H1 (cell line): ENCODE measurements at regions not wholly inside any gene's neighbourhood (a gene's known extent, or its start where the extent isn't known, plus 50 kb on each side); places are given as distances from the start of the nearest gene placed in this dataset.

Source experiments
- CBX5 ChIP-seq: fragments of 300-800, 300-1000 bp; sonication (generic); IDR thresholded peaks from 2 replicates; pipeline ENCODE4 v1.7.1; 2016; ENCODE audit warnings: antibody characterized with exemption, low read length, low read depth
- CEBPB ChIP-seq: IDR thresholded peaks from 2 replicates; pipeline ENCODE4 v1.6.1; 2012; ENCODE audit warnings: low read depth, low read length
- CHD2 ChIP-seq: IDR thresholded peaks from 2 replicates; pipeline ENCODE4 v1.6.1; 2012; ENCODE audit warnings: low read length, improper control_type of control experiment
- EZH2 ChIP-seq: fragments of 200-600 bp; sonication (generic); IDR thresholded peaks from 2 replicates; pipeline ENCODE4 v1.7.1; 2012; ENCODE audit warnings: low read depth, mild to moderate bottlenecking, moderate library complexity, low read length, inconsistent platforms; ENCODE audit not compliant: severe bottlenecking
- FOSL1 ChIP-seq: IDR thresholded peaks from 2 replicates; pipeline ENCODE4 v1.6.1; 2011; ENCODE audit warnings: mild to moderate bottlenecking, low read depth, low read length, moderate library complexity; ENCODE audit not compliant: insufficient read depth
- GABPA ChIP-seq: IDR thresholded peaks from 2 replicates; pipeline ENCODE4 v1.6.1; 2011; ENCODE audit warnings: mild to moderate bottlenecking, low read length, moderate library complexity, borderline replicate concordance; ENCODE audit not compliant: insufficient read depth
- KDM1A ChIP-seq: fragments of 200-600, 300-600 bp; sonication (generic); IDR thresholded peaks from 2 replicates; pipeline ENCODE4 v1.7.1; 2016; ENCODE audit warnings: mild to moderate bottlenecking, low read length, borderline replicate concordance
- KDM5A ChIP-seq: fragments of 200-600 bp; IDR thresholded peaks from 2 replicates; pipeline ENCODE4 v1.7.1; 2012; ENCODE audit warnings: mild to moderate bottlenecking, low read length, inconsistent platforms, mixed read lengths
- NRF1 ChIP-seq: IDR thresholded peaks from 2 replicates; pipeline ENCODE4 v1.6.1; 2011; ENCODE audit warnings: mild to moderate bottlenecking, low read depth, low read length, improper control_type of control experiment
- POLR2AphosphoS5 ChIP-seq: IDR thresholded peaks from 2 replicates; pipeline ENCODE4 v1.6.1; 2011; ENCODE audit warnings: low read depth, low read length
- SIRT6 ChIP-seq: IDR thresholded peaks from one replicate; pipeline ENCODE4 v1.7.1; 2012; ENCODE audit warnings: low read length, inconsistent platforms
- YY1 ChIP-seq: IDR thresholded peaks from 2 replicates; pipeline ENCODE4 v1.6.1; 2011; ENCODE audit warnings: low read depth, mild to moderate bottlenecking, low read length
- TF ChIP-seq, protein P1 (sequence below), 3 experiments: IDR thresholded peaks; 1 replicate in 2 of 3; 2 replicates in 1 of 3; pipeline versions ENCODE4 v1.5.1 to v1.6.1; 2011; ENCODE audit warnings: low read length in 3 of 3, mild to moderate bottlenecking in 3 of 3, inconsistent platforms in 2 of 3, low read depth in 1 of 3, moderate library complexity in 1 of 3; ENCODE audit not compliant: insufficient read depth in 1 of 3; ENCODE audit errors: control extremely low read depth in 1 of 3

- TF ChIP-seq, protein P1, sequence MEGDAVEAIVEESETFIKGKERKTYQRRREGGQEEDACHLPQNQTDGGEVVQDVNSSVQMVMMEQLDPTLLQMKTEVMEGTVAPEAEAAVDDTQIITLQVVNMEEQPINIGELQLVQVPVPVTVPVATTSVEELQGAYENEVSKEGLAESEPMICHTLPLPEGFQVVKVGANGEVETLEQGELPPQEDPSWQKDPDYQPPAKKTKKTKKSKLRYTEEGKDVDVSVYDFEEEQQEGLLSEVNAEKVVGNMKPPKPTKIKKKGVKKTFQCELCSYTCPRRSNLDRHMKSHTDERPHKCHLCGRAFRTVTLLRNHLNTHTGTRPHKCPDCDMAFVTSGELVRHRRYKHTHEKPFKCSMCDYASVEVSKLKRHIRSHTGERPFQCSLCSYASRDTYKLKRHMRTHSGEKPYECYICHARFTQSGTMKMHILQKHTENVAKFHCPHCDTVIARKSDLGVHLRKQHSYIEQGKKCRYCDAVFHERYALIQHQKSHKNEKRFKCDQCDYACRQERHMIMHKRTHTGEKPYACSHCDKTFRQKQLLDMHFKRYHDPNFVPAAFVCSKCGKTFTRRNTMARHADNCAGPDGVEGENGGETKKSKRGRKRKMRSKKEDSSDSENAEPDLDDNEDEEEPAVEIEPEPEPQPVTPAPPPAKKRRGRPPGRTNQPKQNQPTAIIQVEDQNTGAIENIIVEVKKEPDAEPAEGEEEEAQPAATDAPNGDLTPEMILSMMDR (IDR thresholded peaks at IDR 0.05; ENCODE audit: control extremely low read depth in 1 of 3, insufficient read depth in 1 of 3, low read depth in 1 of 3, low read length in 3 of 3): no peak
- TF ChIP-seq POLR2AphosphoS5: no peak
- TF ChIP-seq NRF1: no peak
- TF ChIP-seq FOSL1: no peak
- no peak for TF ChIP-seq CHD2
- TF ChIP-seq KDM5A: no peak
- no peak for TF ChIP-seq CEBPB
- TF ChIP-seq EZH2: no peak
- no peak for TF ChIP-seq SIRT6
- TF ChIP-seq YY1: no peak
- TF ChIP-seq KDM1A: no peak
- no peak for TF ChIP-seq GABPA
- TF ChIP-seq CBX5: no peak
Observed at GRCh38 chr1:186559601-186560116, 98.7 kb upstream of the PDC start.
